RWPE2 (cell line): ENCODE measurements at regions not wholly inside any gene's neighbourhood (a gene's known extent, or its start where the extent isn't known, plus 50 kb on each side); places are given as distances from the start of the nearest gene placed in this dataset.

Experiments
- ATAC-seq: fragments of 200-7000 bp; cut with Tn5 transposase; 3 replicates; pipeline ENCODE4 v1.9.1; 2021; ENCODE audit warnings: low read depth
- DNase-seq: peaks from one replicate; pipeline ENCODE4 v3.0.0-alpha.2; 2020; ENCODE audit warnings: low spot score
- H3K27ac ChIP-seq: fragments of 450-650 bp; 2 replicates; pipeline ENCODE4 v1.5.1; 2017; ENCODE audit warnings: mild to moderate bottlenecking; ENCODE audit not compliant: poor library complexity, severe bottlenecking
- H3K27me3 ChIP-seq: fragments of 250-450 bp; sonication (Bioruptor Pico); 2 replicates; pipeline ENCODE4 v1.5.1; 2021; ENCODE audit warnings: mild to moderate bottlenecking, moderate library complexity; ENCODE audit not compliant: insufficient read depth, poor library complexity, severe bottlenecking
- H3K36me3 ChIP-seq: fragments of 250-450 bp; sonication (Bioruptor Pico); 2 replicates; pipeline ENCODE4 v1.5.1; 2020; ENCODE audit warnings: low read depth, mild to moderate bottlenecking, moderate library complexity
- H3K4me1 ChIP-seq: fragments of 250-450 bp; sonication (Bioruptor Pico); 2 replicates; pipeline ENCODE4 v1.5.1; 2021; ENCODE audit warnings: mild to moderate bottlenecking, moderate library complexity; ENCODE audit not compliant: insufficient read depth, poor library complexity, severe bottlenecking
- H3K4me3 ChIP-seq: fragments of 250-450 bp; sonication (Bioruptor Pico); 2 replicates; pipeline ENCODE4 v1.5.1; 2021; ENCODE audit warnings: mild to moderate bottlenecking, moderate library complexity; ENCODE audit not compliant: severe bottlenecking
- H3K9me3 ChIP-seq: fragments of 250-450 bp; sonication (Bioruptor Pico); 2 replicates; pipeline ENCODE4 v1.5.1; 2021; ENCODE audit warnings: mild to moderate bottlenecking, moderate library complexity; ENCODE audit not compliant: severe bottlenecking
- CTCF ChIP-seq: fragments of 450-650 bp; IDR thresholded peaks from one replicate; pipeline ENCODE4 v1.5.1; 2017; ENCODE audit warnings: mild to moderate bottlenecking, moderate library complexity; ENCODE audit not compliant: poor library complexity, severe bottlenecking

- Histone ChIP-seq H3K9me3 (no peaks in the 10 kb centered on the region), H3K4me1 (peaks cover 7% of the 10 kb centered on the region), H3K4me3 (no peak overlapping the region), H3K27me3 (no peaks in the 10 kb centered on the region), H3K27ac (no peak overlapping the region), H3K36me3 (no peaks in the 10 kb centered on the region)
- ATAC-seq, result no peak
- TF ChIP-seq CTCF, result no peak
- no peak for DNase-seq
Measured at GRCh38 chr6:112833581-112834131, 486.5 kb downstream of the RFPL4B start.

GRCh38 chr6:112835078-112835477, 487.9 kb downstream of the RFPL4B start:
- TF ChIP-seq CTCF, result no peak
- H3K9me3 ChIP-seq, result no peaks in the 10 kb centered on the region
- ATAC-seq, result no peak
- H3K36me3 ChIP-seq, result no peaks in the 10 kb centered on the region
- no peak for DNase-seq
- no peak overlapping the region for H3K4me3 ChIP-seq
- H3K27me3 ChIP-seq, result no peaks in the 10 kb centered on the region
- H3K4me1 ChIP-seq, result peaks cover 7% of the 10 kb centered on the region
- no peak overlapping the region for H3K27ac ChIP-seq

GRCh38 chr6:112839525-112839961, 492.4 kb downstream of the RFPL4B start:
- H3K4me1 ChIP-seq, result no peaks in the 10 kb centered on the region
- no peaks in the 10 kb centered on the region for H3K27me3 ChIP-seq
- no peak overlapping the region for H3K27ac ChIP-seq
- DNase-seq, result no peak
- H3K4me3 ChIP-seq, result no peak overlapping the region
- no peak for ATAC-seq
- TF ChIP-seq CTCF, result no peak
- no peaks in the 10 kb centered on the region for H3K9me3 ChIP-seq
- H3K36me3 ChIP-seq, result no peaks in the 10 kb centered on the region

- Histone ChIP-seq H3K4me1 (no peaks in the 10 kb centered on the region), H3K4me3 (no peak overlapping the region), H3K27ac (no peak overlapping the region), H3K9me3 (no peaks in the 10 kb centered on the region), H3K36me3 (no peaks in the 10 kb centered on the region), H3K27me3 (no peaks in the 10 kb centered on the region)
- TF ChIP-seq CTCF, result no peak
- ATAC-seq, result no peak
- DNase-seq, result no peak
Measured at GRCh38 chr6:112841553-112842329, 494.6 kb downstream of the RFPL4B start.

GRCh38 chr6:112842330-112842685, 495.2 kb downstream of the RFPL4B start:
- DNase-seq (no peak), ATAC-seq (no peak)
- Histone ChIP-seq H3K27ac (no peak overlapping the region), H3K4me3 (no peak overlapping the region), H3K9me3 (no peaks in the 10 kb centered on the region), H3K36me3 (no peaks in the 10 kb centered on the region), H3K4me1 (no peaks in the 10 kb centered on the region), H3K27me3 (no peaks in the 10 kb centered on the region)
- TF ChIP-seq CTCF, result no peak
